ENCODE measurements at regions not wholly inside any gene's neighbourhood (a gene's known extent, or its start where the extent isn't known, plus 50 kb on each side); places are given as distances from the start of the nearest gene placed in this dataset.

GRCh38 chr20:53826090-53826489, 232.5 kb upstream of the ZNF217 start:
- intact Hi-C loops (cut with DNase I; ENCODE audit: low total_unique reads): no loop called here
- Histone ChIP-seq H3K9me3 (no peaks in the 10 kb centered on the region), H3K27ac (no peak overlapping the region), H3K36me3 (no peaks in the 10 kb centered on the region), H3K4me1 (no peaks in the 10 kb centered on the region), H3K4me3 (no peak overlapping the region), H3K27me3 (no peaks in the 10 kb centered on the region)
- TF ChIP-seq POLR2AphosphoS5 (IDR thresholded peaks at IDR 0.05): no peak
- TF ChIP-seq CTCF (IDR thresholded peaks at IDR 0.05): no peak
- TF ChIP-seq POLR2A (IDR thresholded peaks at IDR 0.05): no peak
- no peak for DNase-seq (ENCODE audit: low spot score in 2 of 2)

GRCh38 chr20:53825282-53825681, 231.6 kb upstream of the ZNF217 start:
- no peak overlapping the region for H3K4me3 ChIP-seq
- DNase-seq (ENCODE audit: low spot score in 2 of 2): no peak
- intact Hi-C loops (cut with DNase I; ENCODE audit: low total_unique reads): no loop called here
- H3K36me3 ChIP-seq: no peaks in the 10 kb centered on the region
- no peak overlapping the region for H3K27ac ChIP-seq
- TF ChIP-seq POLR2AphosphoS5 (IDR thresholded peaks at IDR 0.05) (no peak), CTCF (IDR thresholded peaks at IDR 0.05) (no peak), POLR2A (IDR thresholded peaks at IDR 0.05) (no peak)
- H3K27me3 ChIP-seq: no peaks in the 10 kb centered on the region
- no peaks in the 10 kb centered on the region for H3K4me1 ChIP-seq
- H3K9me3 ChIP-seq: no peaks in the 10 kb centered on the region

- TF ChIP-seq POLR2A (IDR thresholded peaks at IDR 0.05): no peak
- TF ChIP-seq POLR2AphosphoS5 (IDR thresholded peaks at IDR 0.05): no peak
- TF ChIP-seq CTCF (IDR thresholded peaks at IDR 0.05): no peak
- no peaks in the 10 kb centered on the region for H3K36me3 ChIP-seq
- H3K4me1 ChIP-seq: no peaks in the 10 kb centered on the region
- no peaks in the 10 kb centered on the region for H3K9me3 ChIP-seq
- no peak overlapping the region for H3K27ac ChIP-seq
- DNase-seq (ENCODE audit: low spot score in 2 of 2): no peak
- H3K4me3 ChIP-seq: no peak overlapping the region
- intact Hi-C loops (cut with DNase I; ENCODE audit: low total_unique reads): no loop called here
- no peaks in the 10 kb centered on the region for H3K27me3 ChIP-seq
Observed at GRCh38 chr20:53824779-53825178, 231.1 kb upstream of the ZNF217 start.

GRCh38 chr20:53823121-53823764, 229.6 kb upstream of the ZNF217 start:
- Histone ChIP-seq H3K9me3 (no peaks in the 10 kb centered on the region), H3K4me3 (no peak overlapping the region), H3K36me3 (no peaks in the 10 kb centered on the region), H3K4me1 (no peaks in the 10 kb centered on the region), H3K27ac (no peak overlapping the region), H3K27me3 (no peaks in the 10 kb centered on the region)
- no peak for TF ChIP-seq POLR2AphosphoS5 (IDR thresholded peaks at IDR 0.05)
- TF ChIP-seq CTCF (IDR thresholded peaks at IDR 0.05): no peak
- TF ChIP-seq POLR2A (IDR thresholded peaks at IDR 0.05): no peak
- no peak for DNase-seq (ENCODE audit: low spot score in 2 of 2)
- intact Hi-C loops (cut with DNase I; ENCODE audit: low total_unique reads): no loop called here

- Histone ChIP-seq H3K9me3 (no peaks in the 10 kb centered on the region), H3K27me3 (no peaks in the 10 kb centered on the region), H3K4me1 (no peaks in the 10 kb centered on the region), H3K27ac (no peak overlapping the region), H3K4me3 (no peak overlapping the region), H3K36me3 (no peaks in the 10 kb centered on the region)
- DNase-seq (ENCODE audit: low spot score in 2 of 2): no peak
- TF ChIP-seq POLR2AphosphoS5 (IDR thresholded peaks at IDR 0.05) (no peak), CTCF (IDR thresholded peaks at IDR 0.05) (no peak), POLR2A (IDR thresholded peaks at IDR 0.05) (no peak)
- intact Hi-C loops (cut with DNase I; ENCODE audit: low total_unique reads): no loop called here
Observed at GRCh38 chr20:53822534-53822933, 228.9 kb upstream of the ZNF217 start.

Measured in breast epithelium (tissue), 4 donors.